K562 (cell line): ENCODE measurements at regions not wholly inside any gene's neighbourhood (a gene's known extent, or its start where the extent isn't known, plus 50 kb on each side); places are given as distances from the start of the nearest gene placed in this dataset.

Experiments used
- ATAC-seq: fragments of 200-7000 bp; cut with Tn5 transposase; 3 replicates; pipeline ENCODE4 v1.9.1; 2020; ENCODE audit warnings: moderate library complexity
- BruUV-seq: library from RNA; stranded (reverse); fragments of 400-500 nt; replicated peaks from 2 replicates; lab custom pipeline; 2021; lab: Mats Ljungman, UMichigan
- CTCF ChIA-PET: fragments of 300-600 bp; formaldehyde crosslinking; extraction: SDS; loops from one replicate; lab custom pipeline; 2021; ENCODE audit warnings: low intra/inter-chr PET ratio; lab: Yijun Ruan, JAX
- POLR2A ChIA-PET: fragments of 300-600, 350-650 bp; sonication (Branson Sonifier 250); formaldehyde crosslinking; extraction: SDS; loops from one replicate; lab custom pipeline; 2021; ENCODE audit warnings: antibody characterized with exemption, inconsistent platforms; lab: Yijun Ruan, JAX
- DNase-seq, 4 experiments: peaks; one replicate each; pipeline versions ENCODE4 v3.0.0 to v3.0.0-alpha.2; 2011 to 2018; ENCODE audit warnings: low spot score in 3 of 4, mixed read lengths in 3 of 4; ENCODE audit errors: extremely low read depth in 1 of 4
- FAIRE-seq: peaks from 2 replicates; lab custom pipeline; 2011; peaks lifted over from hg19 to GRCh38; lab: Jason Lieb, UNC
- H2AFZ ChIP-seq: 2 replicates; pipeline ENCODE4 v1.6.0; 2011; ENCODE audit warnings: low read depth, low read length, control low read depth, inconsistent platforms
- H3K27ac ChIP-seq: fragments of 200-600 bp; 3 replicates; pipeline ENCODE4 v1.8.0; 2011; ENCODE audit warnings: low read depth, mild to moderate bottlenecking, control low read depth, inconsistent platforms, low read length, moderate library complexity, mixed read lengths; ENCODE audit errors: extremely low read depth
- H3K27me3 ChIP-seq, 2 experiments: fragments of 300-600 bp in 1 of 2; 2 replicates in 1 of 2; 3 replicates in 1 of 2; pipeline versions ENCODE4 v1.6.0 to v1.8.0; 2011; ENCODE audit warnings: inconsistent platforms in 2 of 2, low read length in 2 of 2, mild to moderate bottlenecking in 1 of 2, mixed read lengths in 1 of 2, moderate library complexity in 1 of 2; ENCODE audit not compliant: control insufficient read depth in 2 of 2, insufficient read depth in 2 of 2
- H3K36me3 ChIP-seq: fragments of 300-600 bp; 3 replicates; pipeline ENCODE4 v1.8.0; 2011; ENCODE audit warnings: mild to moderate bottlenecking, low read length, inconsistent platforms; ENCODE audit not compliant: control insufficient read depth, insufficient read depth
- H3K4me1 ChIP-seq, 2 experiments: fragments of 200-600 bp in 1 of 2; replicated peaks in 1 of 2; 2 replicates in 1 of 2; 3 replicates in 1 of 2; pipeline versions ENCODE4 v1.5.1 to v1.8.0; 2011; ENCODE audit warnings: inconsistent platforms in 2 of 2, low read length in 2 of 2, mild to moderate bottlenecking in 1 of 2, mixed read lengths in 1 of 2, moderate library complexity in 1 of 2; ENCODE audit not compliant: control insufficient read depth in 2 of 2, insufficient read depth in 2 of 2
- H3K4me2 ChIP-seq: 2 replicates; pipeline ENCODE4 v1.6.1; 2011; ENCODE audit warnings: low read length, control low read depth, inconsistent platforms, mixed read lengths; ENCODE audit not compliant: insufficient read depth
- H3K4me3 ChIP-seq: fragments of 200-600 bp; sonication (generic), shearing (Covaris generic); 2 replicates; pipeline ENCODE4 v1.5.1; 2016; ENCODE audit warnings: control low read depth, inconsistent platforms
- H3K79me2 ChIP-seq: fragments of 200-600 bp; 3 replicates; pipeline ENCODE4 v1.8.0; 2011; ENCODE audit warnings: low read length, inconsistent platforms; ENCODE audit not compliant: control insufficient read depth, insufficient read depth
- H3K9ac ChIP-seq, 2 experiments: 2 replicates each; pipeline versions ENCODE4 v1.6.0 to v1.6.1; 2011; ENCODE audit warnings: low read depth in 2 of 2, low read length in 2 of 2, control low read depth in 1 of 2, inconsistent platforms in 1 of 2, mild to moderate bottlenecking in 1 of 2, mixed read lengths in 1 of 2; ENCODE audit not compliant: insufficient read depth in 1 of 2
- H3K9me1 ChIP-seq: one replicate; pipeline ENCODE4 v1.6.0; 2011; ENCODE audit warnings: inconsistent platforms, mild to moderate bottlenecking, low read length, moderate library complexity; ENCODE audit not compliant: control insufficient read depth, insufficient read depth
- H3K9me3 ChIP-seq: replicated peaks from 2 replicates; pipeline ENCODE4 v1.5.1; 2011; ENCODE audit warnings: low read depth, low read length, inconsistent platforms; ENCODE audit not compliant: control insufficient read depth, insufficient read depth
- H4K20me1 ChIP-seq: replicated peaks from 2 replicates; pipeline ENCODE4 v1.6.1; 2011; ENCODE audit warnings: low read length, inconsistent platforms, mixed read lengths; ENCODE audit not compliant: control insufficient read depth, insufficient read depth
- ATF2 ChIP-seq: sonication (generic); formaldehyde crosslinking; IDR thresholded peaks from 2 replicates; pipeline ENCODE4 v1.8.1; 2022; ENCODE audit warnings: missing genetic modification reagents
- BCLAF1 ChIP-seq, 2 experiments: fragments of 450-650 bp in 1 of 2; IDR thresholded peaks; 2 replicates each; pipeline ENCODE4 v1.6.1; 2011 to 2017; ENCODE audit warnings: low read depth in 2 of 2, antibody characterized with exemption in 1 of 2, borderline replicate concordance in 1 of 2, low read length in 1 of 2, mild to moderate bottlenecking in 1 of 2, mixed read lengths in 1 of 2; ENCODE audit not compliant: control insufficient read depth in 1 of 2
- BRD9 ChIP-seq: fragments of 450-650 bp; IDR thresholded peaks from 2 replicates; pipeline ENCODE4 v1.6.1; 2018; ENCODE audit warnings: low read depth; ENCODE audit not compliant: partially characterized antibody
- HNRNPL ChIP-seq: fragments of 200-400 bp; formaldehyde crosslinking; IDR thresholded peaks from 2 replicates; pipeline ENCODE4 v1.6.1; 2017; ENCODE audit warnings: low read depth, mild to moderate bottlenecking, low read length
- SOX6 ChIP-seq: fragments of 450-650 bp; IDR thresholded peaks from 2 replicates; pipeline ENCODE4 v1.6.1; 2014; ENCODE audit warnings: mild to moderate bottlenecking
- ZSCAN32 ChIP-seq: fragments of 450-650 bp; formaldehyde crosslinking; IDR thresholded peaks from 2 replicates; pipeline ENCODE4 v1.4.0; 2020; ENCODE audit warnings: mild to moderate bottlenecking, moderate library complexity
- WGBS: fragments of 100-300 bp; shearing (Covaris generic); methylation state at CpG from one replicate; pipeline ENCODE4 v1.1.6; 2016; ENCODE audit warnings: low coverage, mixed read lengths; ENCODE audit not compliant: insufficient coverage; ENCODE audit errors: missing lambda C conversion rate; 5-methylcytosine and 5-hydroxymethylcytosine counted together
- in situ Hi-C: fragments of 300-500 bp; cut with MboI; formaldehyde crosslinking; loops from 4 replicates; pipeline ENCODE4 v1.15.0; 2018; ENCODE audit warnings: inconsistent platforms, mixed read lengths
- intact Hi-C: fragments of 100-400 bp; cut with micrococcal nuclease; formaldehyde crosslinking; loops from 2 replicates; pipeline ENCODE4 v1.14.2; 2022

GRCh38 chr5:166178411-166179080 lies 2112.9 kb upstream of the WWC1 start:
- BruUV-seq: no TSS peak
- Histone ChIP-seq H3K9me3 (0 out of 2 replicates have a peak, but pooled peaks cover 1% of the 10 kb centered on the region), H2AFZ (no peak overlapping the region)
- TF ChIP-seq BCLAF1 (IDR thresholded peaks at IDR 0.05; ENCODE audit: borderline replicate concordance in 1 of 2, control insufficient read depth in 1 of 2, low read depth in 2 of 2, low read length in 1 of 2): no peak
- no peak for TF ChIP-seq BRD9
- no peak for TF ChIP-seq SOX6
- no peak for TF ChIP-seq ZSCAN32 (CRISPR knock-in tag)
- TF ChIP-seq ATF2 (CRISPR knock-in tag): no peak
- TF ChIP-seq HNRNPL: no peak
- TF ChIP-seq, all 486 proteins: peak for 0
- H3K4me1 ChIP-seq: no peaks in the 10 kb centered on the region
- CTCF ChIA-PET: no interaction called here
- no peak overlapping the region for H3K27ac ChIP-seq
- H3K36me3 ChIP-seq: no peaks in the 10 kb centered on the region
- under 1% methylated on average over 8 of the region's 8 CpGs for WGBS
- no peaks in the 10 kb centered on the region for H4K20me1 ChIP-seq
- in situ Hi-C loops (no loop called here), intact Hi-C loops (no loop called here)
- POLR2A ChIA-PET: no interaction called here
- no peak overlapping the region for H3K9ac ChIP-seq
- H3K4me2 ChIP-seq: no peak overlapping the region
- no peaks in the 10 kb centered on the region for H3K9me1 ChIP-seq
- FAIRE-seq: no peak
- ATAC-seq: no peak
- H3K27me3 ChIP-seq: no peaks in the 10 kb centered on the region
- H3K79me2 ChIP-seq: no peaks in the 10 kb centered on the region
- no peak for DNase-seq
- no peak overlapping the region for H3K4me3 ChIP-seq
